T-helper 1 cell treated with Interleukin-12 subunit alpha and Interleukin-12 subunit beta and Interleukin-4 antibody, amounts not matched to agents 30 μg/mL and 1 μg/mL, for 36 hours (primary cell): ENCODE measurements at regions not wholly inside any gene's neighbourhood (a gene's known extent, or its start where the extent isn't known, plus 50 kb on each side); places are given as distances from the start of the nearest gene placed in this dataset.
"Not testable (repeated sequence)": the region's sequence is repeated elsewhere in the genome, so short reads cannot be mapped to it uniquely, and the experiment has no call there.

Experiments used
- H3K27ac Mint-ChIP-seq: one replicate; pipeline ENCODE4 v1.8.0; 2021; ENCODE audit warnings: mild to moderate bottlenecking, mixed read lengths
- H3K27me3 Mint-ChIP-seq: one replicate; pipeline ENCODE4 v1.8.0; 2021; ENCODE audit warnings: low read depth, mixed read lengths
- H3K36me3 Mint-ChIP-seq: one replicate; pipeline ENCODE4 v1.8.0; 2021; ENCODE audit warnings: low read depth, mixed read lengths
- H3K4me1 Mint-ChIP-seq: one replicate; pipeline ENCODE4 v1.8.0; 2021; ENCODE audit warnings: low read depth, mixed read lengths
- H3K4me3 Mint-ChIP-seq: one replicate; pipeline ENCODE4 v1.8.0; 2021; ENCODE audit warnings: mild to moderate bottlenecking, moderate library complexity, mixed read lengths
- H3K9me3 Mint-ChIP-seq: one replicate; pipeline ENCODE4 v1.8.0; 2021; ENCODE audit warnings: mixed read lengths

- Mint-ChIP-seq H3K4me3 (no peak overlapping the region), H3K27me3 (peaks cover 8% of the 10 kb centered on the region), H3K9me3 (no peaks in the 10 kb centered on the region), H3K4me1 (no peaks in the 10 kb centered on the region), H3K36me3 (no peaks in the 10 kb centered on the region), H3K27ac (no peak overlapping the region)
Observed at GRCh38 chr14:78028471-78028870, 141.7 kb upstream of the NRXN3 start.

- Mint-ChIP-seq H3K4me1 (no peaks in the 10 kb centered on the region), H3K36me3 (no peaks in the 10 kb centered on the region), H3K27me3 (peaks cover 8% of the 10 kb centered on the region), H3K4me3 (no peak overlapping the region), H3K9me3 (no peaks in the 10 kb centered on the region), H3K27ac (no peak overlapping the region)
Observed at GRCh38 chr14:78029601-78030372, 140.4 kb upstream of the NRXN3 start.

- Mint-ChIP-seq H3K9me3 (no peaks in the 10 kb centered on the region), H3K27ac (no peak overlapping the region), H3K4me3 (no peak overlapping the region), H3K4me1 (no peaks in the 10 kb centered on the region), H3K36me3 (no peaks in the 10 kb centered on the region), H3K27me3 (peaks cover 4% of the 10 kb centered on the region)
Observed at GRCh38 chr14:78043349-78043748, 126.8 kb upstream of the NRXN3 start.

- no peak overlapping the region for H3K27ac Mint-ChIP-seq
- H3K4me1 Mint-ChIP-seq = no peaks in the 10 kb centered on the region
- no peaks in the 10 kb centered on the region for H3K9me3 Mint-ChIP-seq
- no peak overlapping the region for H3K4me3 Mint-ChIP-seq
- no peaks in the 10 kb centered on the region for H3K36me3 Mint-ChIP-seq
- H3K27me3 Mint-ChIP-seq = no peaks in the 10 kb centered on the region
Observed at GRCh38 chr14:78048120-78048519, 122.1 kb upstream of the NRXN3 start.

GRCh38 chr14:78056890-78057289, 113.3 kb upstream of the NRXN3 start:
- not testable (repeated sequence) for H3K9me3 Mint-ChIP-seq, H3K27me3 Mint-ChIP-seq, H3K27ac Mint-ChIP-seq, H3K4me1 Mint-ChIP-seq, H3K4me3 Mint-ChIP-seq, H3K36me3 Mint-ChIP-seq

- H3K36me3 Mint-ChIP-seq = no peaks in the 10 kb centered on the region
- H3K27ac Mint-ChIP-seq = no peak overlapping the region
- no peaks in the 10 kb centered on the region for H3K4me1 Mint-ChIP-seq
- no peaks in the 10 kb centered on the region for H3K9me3 Mint-ChIP-seq
- peaks cover 19% of the 10 kb centered on the region for H3K27me3 Mint-ChIP-seq
- no peak overlapping the region for H3K4me3 Mint-ChIP-seq
Observed at GRCh38 chr14:78070344-78070743, 99.8 kb upstream of the NRXN3 start.

- Mint-ChIP-seq H3K27ac (no peak overlapping the region), H3K27me3 (peaks cover 19% of the 10 kb centered on the region), H3K4me3 (no peak overlapping the region), H3K4me1 (no peaks in the 10 kb centered on the region), H3K9me3 (no peaks in the 10 kb centered on the region), H3K36me3 (no peaks in the 10 kb centered on the region)
Observed at GRCh38 chr14:78071016-78071549, 99.1 kb upstream of the NRXN3 start.

GRCh38 chr14:78073028-78073427, 97.1 kb upstream of the NRXN3 start:
- Mint-ChIP-seq H3K4me1 (no peaks in the 10 kb centered on the region), H3K36me3 (no peaks in the 10 kb centered on the region), H3K27me3 (peaks cover 9% of the 10 kb centered on the region), H3K9me3 (no peaks in the 10 kb centered on the region), H3K27ac (no peak overlapping the region), H3K4me3 (no peak overlapping the region)

GRCh38 chr14:78074561-78074960, 95.6 kb upstream of the NRXN3 start:
- Mint-ChIP-seq H3K27ac (no peak overlapping the region), H3K27me3 (peaks cover under 1% of the 10 kb centered on the region), H3K4me3 (no peak overlapping the region), H3K9me3 (no peaks in the 10 kb centered on the region), H3K4me1 (no peaks in the 10 kb centered on the region), H3K36me3 (no peaks in the 10 kb centered on the region)

- Mint-ChIP-seq H3K4me3 (no peak overlapping the region), H3K27me3 (no peaks in the 10 kb centered on the region), H3K27ac (no peak overlapping the region), H3K36me3 (no peaks in the 10 kb centered on the region), H3K4me1 (no peaks in the 10 kb centered on the region), H3K9me3 (no peaks in the 10 kb centered on the region)
Observed at GRCh38 chr14:78075033-78075432, 95.1 kb upstream of the NRXN3 start.

- no peaks in the 10 kb centered on the region for H3K27me3 Mint-ChIP-seq
- H3K4me3 Mint-ChIP-seq = no peak overlapping the region
- H3K36me3 Mint-ChIP-seq = no peaks in the 10 kb centered on the region
- no peak overlapping the region for H3K27ac Mint-ChIP-seq
- no peaks in the 10 kb centered on the region for H3K9me3 Mint-ChIP-seq
- H3K4me1 Mint-ChIP-seq = no peaks in the 10 kb centered on the region
Observed at GRCh38 chr14:78075555-78076277, 94.5 kb upstream of the NRXN3 start.

GRCh38 chr14:78081245-78081644, 88.9 kb upstream of the NRXN3 start:
- Mint-ChIP-seq H3K4me1 (no peaks in the 10 kb centered on the region), H3K36me3 (no peaks in the 10 kb centered on the region), H3K27me3 (peaks cover 6% of the 10 kb centered on the region), H3K9me3 (no peaks in the 10 kb centered on the region), H3K27ac (no peak overlapping the region), H3K4me3 (no peak overlapping the region)

GRCh38 chr14:78083837-78084236, 86.3 kb upstream of the NRXN3 start:
- Mint-ChIP-seq H3K36me3 (no peaks in the 10 kb centered on the region), H3K27ac (no peak overlapping the region), H3K4me1 (no peaks in the 10 kb centered on the region), H3K27me3 (peaks cover 6% of the 10 kb centered on the region), H3K9me3 (no peaks in the 10 kb centered on the region), H3K4me3 (no peak overlapping the region)

GRCh38 chr14:78086342-78086741, 83.8 kb upstream of the NRXN3 start:
- no peak overlapping the region for H3K27ac Mint-ChIP-seq
- no peaks in the 10 kb centered on the region for H3K4me1 Mint-ChIP-seq
- H3K27me3 Mint-ChIP-seq = peaks cover 6% of the 10 kb centered on the region
- H3K4me3 Mint-ChIP-seq = no peak overlapping the region
- no peaks in the 10 kb centered on the region for H3K9me3 Mint-ChIP-seq
- H3K36me3 Mint-ChIP-seq = no peaks in the 10 kb centered on the region

GRCh38 chr14:78088916-78089315, 81.3 kb upstream of the NRXN3 start:
- Mint-ChIP-seq H3K9me3 (no peaks in the 10 kb centered on the region), H3K27me3 (no peaks in the 10 kb centered on the region), H3K4me1 (no peaks in the 10 kb centered on the region), H3K27ac (no peak overlapping the region), H3K36me3 (no peaks in the 10 kb centered on the region), H3K4me3 (no peak overlapping the region)
